HEK293 (cell line): ENCODE measurements at regions not wholly inside any gene's neighbourhood (a gene's known extent, or its start where the extent isn't known, plus 50 kb on each side); places are given as distances from the start of the nearest gene placed in this dataset.

ENCODE experiments used
- RBAK ChIP-seq: fragments of 450-650 bp; formaldehyde crosslinking; IDR thresholded peaks from 2 replicates; pipeline ENCODE4 v1.5.1; 2016; ENCODE audit warnings: missing biosample characterization, missing genetic modification characterization
- TCF7L2 ChIP-seq: IDR thresholded peaks from 2 replicates; pipeline ENCODE4 v1.6.1; 2011; ENCODE audit warnings: low read depth, mild to moderate bottlenecking, inconsistent platforms, low read length, moderate library complexity, borderline replicate concordance
- ZBTB20 ChIP-seq: fragments of 450-650 bp; formaldehyde crosslinking; IDR thresholded peaks from 2 replicates; pipeline ENCODE4 v1.5.1; 2016; ENCODE audit warnings: missing biosample characterization, missing genetic modification characterization
- ZFP37 ChIP-seq: fragments of 450-650 bp; formaldehyde crosslinking; IDR thresholded peaks from 2 replicates; pipeline ENCODE4 v1.5.1; 2016; ENCODE audit warnings: missing biosample characterization, missing genetic modification characterization
- ZNF211 ChIP-seq: fragments of 450-650 bp; formaldehyde crosslinking; IDR thresholded peaks from 2 replicates; pipeline ENCODE4 v1.5.1; 2016; ENCODE audit warnings: low read depth, missing biosample characterization, missing genetic modification characterization
- ZNF248 ChIP-seq: fragments of 450-650 bp; formaldehyde crosslinking; IDR thresholded peaks from 2 replicates; pipeline ENCODE4 v1.5.1; 2017; ENCODE audit warnings: missing biosample characterization, missing genetic modification characterization
- ZNF792 ChIP-seq: fragments of 450-650 bp; formaldehyde crosslinking; IDR thresholded peaks from 2 replicates; pipeline ENCODE4 v1.5.1; 2016; ENCODE audit warnings: missing biosample characterization, missing genetic modification characterization
- TF ChIP-seq, protein P1 (sequence below): fragments of 450-650 bp; formaldehyde crosslinking; IDR thresholded peaks from 2 replicates; pipeline ENCODE4 v1.5.1; 2016; ENCODE audit warnings: missing biosample characterization, missing genetic modification characterization
- TF ChIP-seq, protein P2 (sequence below): fragments of 450-650 bp; formaldehyde crosslinking; IDR thresholded peaks from 2 replicates; pipeline ENCODE4 v1.5.1; 2016; ENCODE audit warnings: missing biosample characterization, missing genetic modification characterization

GRCh38 chr2:173676647-173677046, 288.5 kb downstream of the SP3 start:
- TF ChIP-seq, protein P1, sequence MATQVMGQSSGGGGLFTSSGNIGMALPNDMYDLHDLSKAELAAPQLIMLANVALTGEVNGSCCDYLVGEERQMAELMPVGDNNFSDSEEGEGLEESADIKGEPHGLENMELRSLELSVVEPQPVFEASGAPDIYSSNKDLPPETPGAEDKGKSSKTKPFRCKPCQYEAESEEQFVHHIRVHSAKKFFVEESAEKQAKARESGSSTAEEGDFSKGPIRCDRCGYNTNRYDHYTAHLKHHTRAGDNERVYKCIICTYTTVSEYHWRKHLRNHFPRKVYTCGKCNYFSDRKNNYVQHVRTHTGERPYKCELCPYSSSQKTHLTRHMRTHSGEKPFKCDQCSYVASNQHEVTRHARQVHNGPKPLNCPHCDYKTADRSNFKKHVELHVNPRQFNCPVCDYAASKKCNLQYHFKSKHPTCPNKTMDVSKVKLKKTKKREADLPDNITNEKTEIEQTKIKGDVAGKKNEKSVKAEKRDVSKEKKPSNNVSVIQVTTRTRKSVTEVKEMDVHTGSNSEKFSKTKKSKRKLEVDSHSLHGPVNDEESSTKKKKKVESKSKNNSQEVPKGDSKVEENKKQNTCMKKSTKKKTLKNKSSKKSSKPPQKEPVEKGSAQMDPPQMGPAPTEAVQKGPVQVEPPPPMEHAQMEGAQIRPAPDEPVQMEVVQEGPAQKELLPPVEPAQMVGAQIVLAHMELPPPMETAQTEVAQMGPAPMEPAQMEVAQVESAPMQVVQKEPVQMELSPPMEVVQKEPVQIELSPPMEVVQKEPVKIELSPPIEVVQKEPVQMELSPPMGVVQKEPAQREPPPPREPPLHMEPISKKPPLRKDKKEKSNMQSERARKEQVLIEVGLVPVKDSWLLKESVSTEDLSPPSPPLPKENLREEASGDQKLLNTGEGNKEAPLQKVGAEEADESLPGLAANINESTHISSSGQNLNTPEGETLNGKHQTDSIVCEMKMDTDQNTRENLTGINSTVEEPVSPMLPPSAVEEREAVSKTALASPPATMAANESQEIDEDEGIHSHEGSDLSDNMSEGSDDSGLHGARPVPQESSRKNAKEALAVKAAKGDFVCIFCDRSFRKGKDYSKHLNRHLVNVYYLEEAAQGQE (tag by site-specific recombination), result no peak
- no peak for TF ChIP-seq ZBTB20
- TF ChIP-seq TCF7L2, result no peak
- TF ChIP-seq, protein P2, sequence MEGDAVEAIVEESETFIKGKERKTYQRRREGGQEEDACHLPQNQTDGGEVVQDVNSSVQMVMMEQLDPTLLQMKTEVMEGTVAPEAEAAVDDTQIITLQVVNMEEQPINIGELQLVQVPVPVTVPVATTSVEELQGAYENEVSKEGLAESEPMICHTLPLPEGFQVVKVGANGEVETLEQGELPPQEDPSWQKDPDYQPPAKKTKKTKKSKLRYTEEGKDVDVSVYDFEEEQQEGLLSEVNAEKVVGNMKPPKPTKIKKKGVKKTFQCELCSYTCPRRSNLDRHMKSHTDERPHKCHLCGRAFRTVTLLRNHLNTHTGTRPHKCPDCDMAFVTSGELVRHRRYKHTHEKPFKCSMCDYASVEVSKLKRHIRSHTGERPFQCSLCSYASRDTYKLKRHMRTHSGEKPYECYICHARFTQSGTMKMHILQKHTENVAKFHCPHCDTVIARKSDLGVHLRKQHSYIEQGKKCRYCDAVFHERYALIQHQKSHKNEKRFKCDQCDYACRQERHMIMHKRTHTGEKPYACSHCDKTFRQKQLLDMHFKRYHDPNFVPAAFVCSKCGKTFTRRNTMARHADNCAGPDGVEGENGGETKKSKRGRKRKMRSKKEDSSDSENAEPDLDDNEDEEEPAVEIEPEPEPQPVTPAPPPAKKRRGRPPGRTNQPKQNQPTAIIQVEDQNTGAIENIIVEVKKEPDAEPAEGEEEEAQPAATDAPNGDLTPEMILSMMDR, result no peak
- TF ChIP-seq ZNF248 (tag by site-specific recombination), result no peak
- no peak for TF ChIP-seq ZNF211 (tag by site-specific recombination)
- no peak for TF ChIP-seq ZFP37 (tag by site-specific recombination)
- no peak for TF ChIP-seq RBAK
- TF ChIP-seq ZNF792 (tag by site-specific recombination), result no peak
